SK-N-DZ (cell line): ENCODE measurements at regions not wholly inside any gene's neighbourhood (a gene's known extent, or its start where the extent isn't known, plus 50 kb on each side); places are given as distances from the start of the nearest gene placed in this dataset.

Experiments
- DNase-seq: peaks from one replicate; pipeline ENCODE4 v3.0.0-alpha.2; 2015; ENCODE audit warnings: low spot score

- DNase-seq = no peak
Measured at GRCh38 chr3:180092889-180093288, 56.2 kb upstream of the PEX5L start.

DNA sequence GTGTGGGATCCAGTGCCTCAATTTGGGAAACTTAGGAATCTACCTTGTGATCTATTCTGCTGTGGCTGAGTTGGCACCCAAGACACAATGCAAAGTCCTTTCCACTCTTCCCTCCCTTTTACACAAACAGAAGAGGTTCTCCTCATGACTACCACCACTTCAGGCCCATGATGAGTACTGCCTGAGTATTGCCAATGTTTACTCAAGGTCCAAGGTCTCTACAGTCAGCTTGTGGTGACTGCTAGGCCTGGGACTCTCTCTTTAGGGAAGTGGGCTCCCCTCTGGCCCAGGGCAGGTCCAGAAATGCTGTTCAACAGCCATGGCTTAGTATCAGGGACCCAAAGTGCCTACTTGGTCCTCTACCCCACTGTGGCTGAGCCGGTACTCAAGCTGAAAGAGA is 56.8 kb upstream of the PEX5L start:
- no peak for DNase-seq

GRCh38 chr3:180097626-180098025 is 60.9 kb upstream of the PEX5L start:
- no peak for DNase-seq

GRCh38 chr3:180102134-180102533 is 65.4 kb upstream of the PEX5L start:
- DNase-seq = no peak

- DNase-seq = no peak
Measured at GRCh38 chr3:180102604-180103003, 65.9 kb upstream of the PEX5L start.

DNA sequence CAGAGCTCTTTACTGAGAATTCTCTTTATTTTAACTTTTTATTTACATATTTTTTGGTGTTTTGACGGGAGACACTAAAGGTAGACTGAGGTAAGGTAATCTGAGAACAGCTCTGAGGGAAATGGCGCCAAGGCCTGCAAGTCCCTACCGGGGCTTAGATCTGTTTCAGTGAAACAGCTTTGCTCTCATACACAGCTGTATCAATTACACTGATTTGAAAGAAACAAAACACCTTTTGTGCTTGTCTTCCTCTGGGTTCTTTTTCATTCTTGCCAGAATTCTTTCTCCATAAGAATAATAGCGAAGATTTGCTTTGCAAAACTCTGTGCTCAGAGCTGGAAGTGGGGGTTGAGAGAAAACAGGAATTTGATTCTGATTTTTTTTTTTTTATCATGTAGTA is 79.5 kb upstream of the PEX5L start:
- no peak for DNase-seq

GRCh38 chr3:180116658-180117057 is 79.9 kb upstream of the PEX5L start:
- DNase-seq = no peak

DNA sequence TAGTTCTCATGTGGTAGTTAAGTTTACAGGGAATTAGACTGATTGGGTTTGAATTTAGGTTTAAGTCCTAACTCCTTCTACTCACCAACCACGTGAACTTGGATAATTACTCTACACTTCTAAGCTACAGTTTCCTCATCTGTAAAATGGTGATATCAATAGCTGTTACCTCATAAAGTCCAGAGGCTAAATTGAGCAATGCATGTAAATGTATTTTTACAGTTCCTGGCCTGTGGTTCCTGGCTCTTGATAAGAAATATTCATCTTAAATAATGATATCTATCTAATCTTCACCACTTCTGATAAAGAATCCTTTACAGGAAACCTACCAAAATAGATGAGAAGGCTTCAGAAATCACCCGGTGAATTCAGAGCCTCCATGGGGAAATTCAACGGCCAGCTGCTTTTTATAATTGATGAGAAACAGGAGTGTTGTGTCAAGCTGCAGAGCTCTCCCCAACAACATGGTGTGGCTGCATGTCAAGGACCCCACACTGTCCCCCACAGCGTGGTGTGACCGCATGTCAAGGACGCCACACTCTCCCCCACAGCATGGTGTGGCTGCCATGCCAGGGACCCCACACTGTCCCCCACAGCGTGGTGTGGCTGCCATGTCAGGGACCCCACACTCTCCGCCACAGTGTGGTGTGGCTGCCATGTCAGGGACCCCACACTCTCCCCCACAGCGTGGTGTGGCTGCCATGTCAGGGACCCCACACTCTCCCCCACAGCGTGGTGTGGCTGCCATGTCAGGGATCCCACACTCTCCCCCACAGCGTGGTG is 80.8 kb upstream of the PEX5L start:
- DNase-seq = peak; percentile 70

DNA sequence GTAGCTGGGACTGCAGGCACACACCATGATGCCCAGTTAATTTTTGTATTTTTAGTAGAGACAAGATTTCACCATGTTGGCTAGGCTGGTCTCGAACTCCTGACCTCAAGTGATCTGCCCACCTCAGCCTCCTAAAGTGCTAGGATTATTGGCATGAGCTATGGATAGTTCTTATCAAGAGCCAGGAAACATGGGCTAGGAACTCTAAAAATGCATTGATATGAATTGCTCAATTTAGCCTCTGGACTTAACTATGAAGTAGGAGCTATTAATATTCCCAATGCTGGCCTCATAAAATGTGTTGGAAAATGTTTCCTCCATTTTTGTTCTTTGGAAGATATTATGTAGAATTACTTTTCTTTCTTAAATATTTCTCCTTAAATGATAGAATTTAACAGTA is 82.8 kb upstream of the PEX5L start:
- DNase-seq = no peak

DNA sequence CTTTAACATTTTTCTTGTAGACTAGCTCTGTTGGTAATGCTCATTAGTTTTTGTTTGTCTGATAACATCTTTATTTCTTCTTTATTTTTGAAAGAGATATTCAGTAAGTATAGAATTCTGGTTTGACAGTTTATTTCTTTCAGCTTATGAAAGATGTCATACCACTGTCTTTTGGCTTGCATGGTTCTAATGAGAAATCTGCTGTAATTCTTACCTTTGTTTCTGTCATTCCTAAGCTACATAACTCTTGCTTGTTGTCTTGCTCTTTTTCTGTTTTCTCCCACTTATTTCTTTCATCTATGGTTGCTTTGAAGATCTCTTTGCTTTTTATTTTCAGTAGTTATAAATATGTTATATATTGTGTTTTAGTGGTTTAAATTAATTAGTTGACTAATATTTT is 87.2 kb upstream of the PEX5L start:
- no peak for DNase-seq

- no peak for DNase-seq
Measured at GRCh38 chr3:180131169-180131568, 94.4 kb upstream of the PEX5L start.

- no peak for DNase-seq
Measured at GRCh38 chr3:180135101-180135500, 98.4 kb upstream of the PEX5L start.

GRCh38 chr3:180138871-180139270 is 102.1 kb upstream of the PEX5L start:
- no peak for DNase-seq

DNA sequence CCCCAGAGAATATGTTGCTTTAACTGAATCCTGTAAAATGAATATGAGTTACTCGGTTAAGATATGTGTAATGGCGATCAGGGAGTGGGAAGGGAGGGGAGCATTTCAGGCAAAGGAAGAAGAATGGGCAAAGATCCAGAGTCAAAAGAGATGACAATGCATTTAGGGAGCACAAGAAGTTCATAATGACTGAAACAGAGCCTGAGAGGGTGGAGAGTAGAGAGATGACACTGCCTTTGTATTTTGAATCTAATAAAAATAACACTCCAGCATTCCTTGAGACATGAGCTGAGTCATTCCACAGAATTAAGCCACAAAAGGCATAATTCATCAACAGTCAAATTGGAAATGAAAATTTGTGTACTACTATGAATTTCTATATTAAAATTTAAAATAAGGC is 105.3 kb upstream of the PEX5L start:
- DNase-seq = no peak

GRCh38 chr3:180142472-180142871 is 105.7 kb upstream of the PEX5L start:
- no peak for DNase-seq

DNA sequence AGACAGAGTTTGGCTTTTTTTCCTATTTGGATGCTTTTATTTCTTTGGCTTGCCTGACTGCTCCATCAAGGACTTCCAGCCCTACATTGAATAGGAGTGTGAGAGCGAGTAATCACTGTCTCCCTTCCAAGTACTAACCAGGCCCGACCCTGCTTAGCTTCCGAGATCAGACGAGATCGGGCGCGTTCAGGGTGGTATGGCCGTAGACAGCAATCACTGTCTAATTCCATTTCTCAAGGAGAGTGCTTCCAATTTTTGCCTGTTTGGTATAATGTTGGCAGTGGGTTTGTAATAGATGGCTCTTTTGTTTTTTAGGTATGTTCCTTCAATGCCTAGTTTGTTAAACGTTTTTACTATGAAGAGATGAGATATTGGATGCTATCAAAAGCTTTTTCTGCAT is 125.0 kb upstream of the PEX5L start:
- no peak for DNase-seq

DNA sequence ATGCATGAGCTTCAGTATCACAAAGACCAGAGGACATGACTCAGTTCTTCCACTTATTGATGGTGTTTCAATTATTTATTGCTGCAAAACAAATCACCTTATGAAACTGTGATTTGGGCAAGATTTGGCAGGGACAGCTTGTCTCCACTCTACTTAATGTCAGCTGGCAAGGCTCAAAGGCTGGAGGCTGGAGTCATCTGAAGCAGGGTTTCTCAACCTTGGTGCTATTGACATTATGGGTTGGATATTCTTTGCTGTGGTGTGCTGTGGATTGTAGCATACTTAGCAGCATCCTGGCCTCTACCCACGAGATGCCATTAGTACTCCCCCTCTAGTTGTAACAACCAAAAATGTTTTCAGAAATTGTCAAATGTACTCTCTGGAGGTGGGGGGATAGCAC is 138.8 kb upstream of the PEX5L start:
- no peak for DNase-seq

DNA sequence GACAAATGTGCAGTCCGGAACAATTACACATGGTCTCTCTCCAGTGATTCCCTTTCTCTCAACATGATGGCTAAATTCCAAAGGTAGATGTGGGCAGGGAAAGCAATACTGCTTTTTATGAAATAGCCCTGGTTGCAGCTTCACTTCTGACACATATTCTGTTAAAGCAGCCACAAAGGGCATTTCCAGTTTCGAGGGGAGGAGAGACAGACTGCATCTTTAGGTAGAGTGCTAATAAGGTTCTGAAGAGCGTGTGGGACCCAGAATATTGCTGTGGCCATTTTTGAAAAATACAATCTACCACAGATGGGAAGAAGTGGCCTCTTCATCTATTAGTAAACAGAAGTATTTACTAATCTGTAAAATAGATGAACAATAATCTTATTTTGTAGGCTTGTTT is 139.3 kb upstream of the PEX5L start:
- no peak for DNase-seq

GRCh38 chr3:180177255-180177654 is 140.5 kb upstream of the PEX5L start:
- DNase-seq = no peak

- no peak for DNase-seq
Measured at GRCh38 chr3:180179562-180179961, 142.8 kb upstream of the PEX5L start.

DNA sequence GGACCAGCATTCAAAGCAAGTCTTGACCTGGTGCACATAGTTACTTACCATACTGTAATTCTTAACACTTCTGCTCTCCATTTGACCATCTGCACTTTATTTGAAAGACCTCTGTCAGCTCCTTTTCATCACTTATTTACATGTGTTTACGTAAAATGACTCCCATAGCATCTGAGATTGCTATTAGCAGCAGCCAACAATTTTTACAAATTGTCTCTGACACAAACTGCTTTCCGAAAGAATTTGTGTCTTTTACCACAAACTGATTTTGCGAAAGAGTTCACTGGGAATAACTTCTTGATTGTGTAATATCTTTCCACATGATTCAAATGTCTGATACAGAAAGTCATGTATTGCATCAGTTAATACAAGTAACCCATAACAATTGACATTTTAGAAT is 144.1 kb upstream of the PEX5L start:
- no peak for DNase-seq

- DNase-seq = no peak
Measured at GRCh38 chr3:180181387-180181786, 144.7 kb upstream of the PEX5L start.

- DNase-seq = no peak
Measured at GRCh38 chr3:180183346-180183745, 146.6 kb upstream of the PEX5L start.

DNA sequence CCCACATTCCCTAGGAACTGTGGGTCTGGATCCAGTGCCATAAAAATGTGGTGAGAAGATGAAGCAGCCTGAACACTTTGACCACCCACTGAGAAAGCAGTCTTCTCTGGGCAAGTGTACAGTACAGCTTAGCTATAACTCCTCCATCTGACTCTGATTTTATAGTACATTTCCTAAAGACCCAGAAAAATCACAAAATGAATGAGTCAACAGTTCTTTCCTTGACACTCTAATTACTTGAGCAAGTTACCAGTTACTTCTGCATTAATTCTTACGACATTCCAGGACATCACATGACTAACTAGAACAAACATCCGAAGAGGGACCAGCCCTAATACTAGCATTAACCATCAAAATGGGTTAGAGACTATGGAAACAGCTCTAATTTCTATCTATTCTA is 148.1 kb upstream of the PEX5L start:
- no peak for DNase-seq
